GM18498 (cell line): ENCODE measurements at regions not wholly inside any gene's neighbourhood (a gene's known extent, or its start where the extent isn't known, plus 50 kb on each side); places are given as distances from the start of the nearest gene placed in this dataset.
A peak's percentile ranks its signal among the peaks of the same experiment; 100 is the strongest.

Experiments
- ATAC-seq: cut with Tn5 transposase; IDR thresholded peaks from one replicate; pipeline ENCODE4 v1.9.1; 2021; ENCODE audit warnings: mild to moderate bottlenecking, moderate library complexity; ENCODE audit not compliant: unreplicated experiment

GRCh38 chr14:43232261-43232660, 1274.8 kb downstream of the FSCB start:
- ATAC-seq, result no peak

GRCh38 chr14:43215524-43215923, 1291.6 kb downstream of the FSCB start:
- ATAC-seq, result no peak

- ATAC-seq, result no peak
Measured at GRCh38 chr14:43207189-43207588, 1299.9 kb downstream of the FSCB start.

GRCh38 chr14:43204816-43205215, 1302.3 kb downstream of the FSCB start:
- ATAC-seq, result no peak

- ATAC-seq, result no peak
Measured at GRCh38 chr14:43200519-43200918, 1306.6 kb downstream of the FSCB start.

GRCh38 chr14:43198465-43198864, 1308.6 kb downstream of the FSCB start:
- no peak for ATAC-seq

- ATAC-seq, result no peak
Measured at GRCh38 chr14:43184540-43184939, 1322.5 kb downstream of the FSCB start.

GRCh38 chr14:43183916-43184315, 1323.2 kb downstream of the FSCB start:
- no peak for ATAC-seq

GRCh38 chr14:43175896-43176295, 1331.2 kb downstream of the FSCB start:
- ATAC-seq, result no peak

- no peak for ATAC-seq
Measured at GRCh38 chr14:43172899-43173548, 1334.1 kb downstream of the FSCB start.

- ATAC-seq, result peak; percentile 59
Measured at GRCh38 chr14:43169722-43170121, 1337.4 kb downstream of the FSCB start.

GRCh38 chr14:43168371-43168925, 1338.6 kb downstream of the FSCB start:
- ATAC-seq, result no peak

GRCh38 chr14:43166163-43166562, 1340.9 kb downstream of the FSCB start:
- peak; percentile 60 for ATAC-seq

GRCh38 chr14:43165651-43166050, 1341.4 kb downstream of the FSCB start:
- ATAC-seq, result no peak

GRCh38 chr14:43161477-43161876, 1345.6 kb downstream of the FSCB start:
- peak; percentile 58 for ATAC-seq

- ATAC-seq, result no peak
Measured at GRCh38 chr14:43157661-43158060, 1349.4 kb downstream of the FSCB start.

GRCh38 chr14:43155924-43156323, 1351.2 kb downstream of the FSCB start:
- no peak for ATAC-seq

GRCh38 chr14:43155258-43155657, 1351.8 kb downstream of the FSCB start:
- ATAC-seq, result no peak

GRCh38 chr14:43147485-43147884, 1359.6 kb downstream of the FSCB start:
- no peak for ATAC-seq

GRCh38 chr14:43145361-43145760, 1361.7 kb downstream of the FSCB start:
- no peak for ATAC-seq

GRCh38 chr14:43143106-43143505, 1364.0 kb downstream of the FSCB start:
- no peak for ATAC-seq

- no peak for ATAC-seq
Measured at GRCh38 chr14:43141636-43142191, 1365.4 kb downstream of the FSCB start.

- ATAC-seq, result no peak
Measured at GRCh38 chr14:43140453-43140852, 1366.6 kb downstream of the FSCB start.
